SK-N-SH treated with all-trans-retinoic acid at 6 μM for 48 hours (cell line): ENCODE measurements at regions not wholly inside any gene's neighbourhood (a gene's known extent, or its start where the extent isn't known, plus 50 kb on each side); places are given as distances from the start of the nearest gene placed in this dataset.
A peak's percentile ranks its signal among the peaks of the same experiment; 100 is the strongest.
"Not testable (repeated sequence)": the region's sequence is repeated elsewhere in the genome, so short reads cannot be mapped to it uniquely, and the experiment has no call there.

ENCODE experiments used
- ATAC-seq: fragments of 200-7000 bp; cut with Tn5 transposase; 3 replicates; pipeline ENCODE4 v1.9.1; 2020; ENCODE audit warnings: mild to moderate bottlenecking, moderate library complexity
- CSDC2 ChIP-seq: fragments of 250-450 bp; sonication (Bioruptor Pico); IDR thresholded peaks from 2 replicates; pipeline ENCODE4 v1.5.0; 2020; ENCODE audit warnings: mild to moderate bottlenecking, moderate library complexity
- ESRRG ChIP-seq: fragments of 250-450 bp; sonication (Bioruptor Pico); IDR thresholded peaks from 2 replicates; pipeline ENCODE4 v1.6.1; 2021; ENCODE audit warnings: mild to moderate bottlenecking
- GLIS3 ChIP-seq: fragments of 250-450 bp; sonication (Bioruptor Pico); IDR thresholded peaks from 2 replicates; pipeline ENCODE4 v1.5.0; 2020; ENCODE audit warnings: mild to moderate bottlenecking, moderate library complexity
- ISL1 ChIP-seq: fragments of 250-450 bp; sonication (Bioruptor Pico); IDR thresholded peaks from 2 replicates; pipeline ENCODE4 v2.1.2; 2022; ENCODE audit warnings: mild to moderate bottlenecking, moderate library complexity
- OSR1 ChIP-seq: fragments of 250-450 bp; sonication (Bioruptor Pico); IDR thresholded peaks from 2 replicates; pipeline ENCODE4 v1.8.0; 2022; ENCODE audit warnings: moderate library complexity, mild to moderate bottlenecking, inconsistent platforms
- PPARA ChIP-seq: fragments of 250-450 bp; sonication (Bioruptor Pico); IDR thresholded peaks from 2 replicates; pipeline ENCODE4 v1.5.0; 2020; ENCODE audit warnings: mild to moderate bottlenecking, borderline replicate concordance
- RARB ChIP-seq: fragments of 250-450 bp; sonication (Bioruptor Pico); IDR thresholded peaks from 2 replicates; pipeline ENCODE4 v1.8.0; 2021; ENCODE audit warnings: mild to moderate bottlenecking, moderate library complexity
- SNAI2 ChIP-seq: fragments of 250-450 bp; sonication (Bioruptor Pico); IDR thresholded peaks from 2 replicates; pipeline ENCODE4 v1.5.0; 2020; ENCODE audit warnings: mild to moderate bottlenecking, moderate library complexity
- TOX ChIP-seq: fragments of 250-450 bp; sonication (Bioruptor Pico); IDR thresholded peaks from 2 replicates; pipeline ENCODE4 v1.8.0; 2021; ENCODE audit warnings: mild to moderate bottlenecking, moderate library complexity, borderline replicate concordance
- ZC3H10 ChIP-seq: fragments of 250-450 bp; sonication (Bioruptor Pico); IDR thresholded peaks from 2 replicates; pipeline ENCODE4 v1.5.1; 2021; ENCODE audit warnings: mild to moderate bottlenecking, moderate library complexity
- ZFP3 ChIP-seq: fragments of 250-450 bp; sonication (Bioruptor Pico); IDR thresholded peaks from 2 replicates; pipeline ENCODE4 v1.5.0; 2020; ENCODE audit warnings: mild to moderate bottlenecking, moderate library complexity
- ZFP30 ChIP-seq: fragments of 450-650 bp; formaldehyde crosslinking; IDR thresholded peaks from 2 replicates; pipeline ENCODE4 v1.5.0; 2022; ENCODE audit warnings: mild to moderate bottlenecking, moderate library complexity
- ZNF565 ChIP-seq: fragments of 450-650 bp; formaldehyde crosslinking; conservative IDR thresholded peaks from 2 replicates; pipeline ENCODE4 v1.5.0; 2020; ENCODE audit warnings: low read depth, mild to moderate bottlenecking, moderate library complexity
- ZNF70 ChIP-seq: fragments of 450-650 bp; formaldehyde crosslinking; IDR thresholded peaks from 2 replicates; pipeline ENCODE4 v1.5.0; 2020; ENCODE audit warnings: mild to moderate bottlenecking, moderate library complexity
- ZNF8 ChIP-seq: fragments of 450-650 bp; formaldehyde crosslinking; IDR thresholded peaks from 2 replicates; pipeline ENCODE4 v1.5.0; 2020; ENCODE audit warnings: mild to moderate bottlenecking, moderate library complexity
- TF ChIP-seq, protein P1 (sequence below): fragments of 250-450 bp; sonication (Bioruptor Pico); IDR thresholded peaks from 2 replicates; pipeline ENCODE4 v1.5.0; 2020; ENCODE audit warnings: mild to moderate bottlenecking, moderate library complexity
- TF ChIP-seq, protein P2 (sequence below): fragments of 250-450 bp; sonication (Bioruptor Pico); IDR thresholded peaks from 2 replicates; pipeline ENCODE4 v1.5.1; 2020; ENCODE audit warnings: low read depth, mild to moderate bottlenecking, moderate library complexity
- TF ChIP-seq, protein P3 (sequence below): fragments of 250-450 bp; sonication (Bioruptor Pico); IDR thresholded peaks from 2 replicates; pipeline ENCODE4 v1.5.1; 2021; ENCODE audit warnings: mild to moderate bottlenecking, moderate library complexity
- TF ChIP-seq, protein P4 (sequence below): fragments of 250-450 bp; sonication (Bioruptor Pico); IDR thresholded peaks from 2 replicates; pipeline ENCODE4 v1.8.0; 2021; ENCODE audit warnings: low read depth, mild to moderate bottlenecking, moderate library complexity, borderline replicate concordance

DNA sequence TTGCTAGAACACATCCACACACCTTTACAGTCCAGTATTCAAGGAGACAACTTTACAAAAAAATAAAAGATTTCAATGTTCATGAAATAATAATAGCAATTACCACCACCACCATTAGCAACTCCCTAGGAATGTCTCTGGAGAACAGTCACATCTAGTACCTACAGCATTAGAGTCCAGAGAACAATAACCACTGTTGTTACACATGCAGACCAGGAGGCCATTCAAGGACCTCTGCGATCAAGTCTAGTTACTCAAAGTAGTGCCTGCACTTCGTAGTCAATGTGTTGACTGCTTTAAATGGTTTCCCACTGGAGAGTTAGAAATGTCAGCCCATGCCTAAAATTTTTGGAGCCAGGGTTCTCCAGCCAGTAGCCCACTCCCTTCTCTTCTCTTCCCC, 244.4 kb downstream of the DEPDC1B start:
- TF ChIP-seq ZNF70 (no peak), ZFP3 (CRISPR knock-in tag) (no peak), RARB (CRISPR knock-in tag) (no peak), ESRRG (CRISPR knock-in tag) (no peak), PPARA (CRISPR knock-in tag) (no peak), SNAI2 (CRISPR knock-in tag) (no peak), ZC3H10 (CRISPR knock-in tag) (no peak), GLIS3 (CRISPR knock-in tag) (no peak), CSDC2 (CRISPR knock-in tag) (no peak), ISL1 (CRISPR knock-in tag) (no peak)
- TF ChIP-seq, protein P1, sequence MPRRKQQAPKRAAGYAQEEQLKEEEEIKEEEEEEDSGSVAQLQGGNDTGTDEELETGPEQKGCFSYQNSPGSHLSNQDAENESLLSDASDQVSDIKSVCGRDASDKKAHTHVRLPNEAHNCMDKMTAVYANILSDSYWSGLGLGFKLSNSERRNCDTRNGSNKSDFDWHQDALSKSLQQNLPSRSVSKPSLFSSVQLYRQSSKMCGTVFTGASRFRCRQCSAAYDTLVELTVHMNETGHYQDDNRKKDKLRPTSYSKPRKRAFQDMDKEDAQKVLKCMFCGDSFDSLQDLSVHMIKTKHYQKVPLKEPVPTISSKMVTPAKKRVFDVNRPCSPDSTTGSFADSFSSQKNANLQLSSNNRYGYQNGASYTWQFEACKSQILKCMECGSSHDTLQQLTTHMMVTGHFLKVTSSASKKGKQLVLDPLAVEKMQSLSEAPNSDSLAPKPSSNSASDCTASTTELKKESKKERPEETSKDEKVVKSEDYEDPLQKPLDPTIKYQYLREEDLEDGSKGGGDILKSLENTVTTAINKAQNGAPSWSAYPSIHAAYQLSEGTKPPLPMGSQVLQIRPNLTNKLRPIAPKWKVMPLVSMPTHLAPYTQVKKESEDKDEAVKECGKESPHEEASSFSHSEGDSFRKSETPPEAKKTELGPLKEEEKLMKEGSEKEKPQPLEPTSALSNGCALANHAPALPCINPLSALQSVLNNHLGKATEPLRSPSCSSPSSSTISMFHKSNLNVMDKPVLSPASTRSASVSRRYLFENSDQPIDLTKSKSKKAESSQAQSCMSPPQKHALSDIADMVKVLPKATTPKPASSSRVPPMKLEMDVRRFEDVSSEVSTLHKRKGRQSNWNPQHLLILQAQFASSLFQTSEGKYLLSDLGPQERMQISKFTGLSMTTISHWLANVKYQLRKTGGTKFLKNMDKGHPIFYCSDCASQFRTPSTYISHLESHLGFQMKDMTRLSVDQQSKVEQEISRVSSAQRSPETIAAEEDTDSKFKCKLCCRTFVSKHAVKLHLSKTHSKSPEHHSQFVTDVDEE, result no peak
- TF ChIP-seq, protein P2, sequence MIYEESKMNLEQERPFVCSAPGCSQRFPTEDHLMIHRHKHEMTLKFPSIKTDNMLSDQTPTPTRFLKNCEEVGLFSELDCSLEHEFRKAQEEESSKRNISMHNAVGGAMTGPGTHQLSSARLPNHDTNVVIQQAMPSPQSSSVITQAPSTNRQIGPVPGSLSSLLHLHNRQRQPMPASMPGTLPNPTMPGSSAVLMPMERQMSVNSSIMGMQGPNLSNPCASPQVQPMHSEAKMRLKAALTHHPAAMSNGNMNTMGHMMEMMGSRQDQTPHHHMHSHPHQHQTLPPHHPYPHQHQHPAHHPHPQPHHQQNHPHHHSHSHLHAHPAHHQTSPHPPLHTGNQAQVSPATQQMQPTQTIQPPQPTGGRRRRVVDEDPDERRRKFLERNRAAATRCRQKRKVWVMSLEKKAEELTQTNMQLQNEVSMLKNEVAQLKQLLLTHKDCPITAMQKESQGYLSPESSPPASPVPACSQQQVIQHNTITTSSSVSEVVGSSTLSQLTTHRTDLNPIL (CRISPR knock-in tag), result no peak
- no peak for ATAC-seq

DNA sequence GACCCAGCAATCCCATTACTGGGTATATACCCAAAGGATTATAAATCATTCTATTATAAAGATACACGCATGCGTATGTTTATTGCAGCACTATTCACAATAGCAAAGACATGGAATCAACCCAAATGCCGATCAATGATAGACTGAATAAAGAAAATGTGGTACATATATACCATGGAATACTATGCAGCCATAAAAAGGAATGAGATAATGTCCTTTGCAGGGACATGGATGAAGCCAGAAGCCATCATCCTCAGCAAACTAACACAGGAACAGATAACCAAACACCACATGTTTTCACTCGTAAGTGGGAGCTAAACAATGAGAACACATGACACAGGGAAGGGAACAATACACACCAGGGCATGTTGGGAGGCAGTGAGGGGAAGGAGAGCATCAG, 245.7 kb downstream of the DEPDC1B start:
- ATAC-seq, result not testable (repeated sequence)
- TF ChIP-seq ZNF8 (CRISPR knock-in tag), result peak; percentile 53; the same call in 1 of the 2 replicates

DNA sequence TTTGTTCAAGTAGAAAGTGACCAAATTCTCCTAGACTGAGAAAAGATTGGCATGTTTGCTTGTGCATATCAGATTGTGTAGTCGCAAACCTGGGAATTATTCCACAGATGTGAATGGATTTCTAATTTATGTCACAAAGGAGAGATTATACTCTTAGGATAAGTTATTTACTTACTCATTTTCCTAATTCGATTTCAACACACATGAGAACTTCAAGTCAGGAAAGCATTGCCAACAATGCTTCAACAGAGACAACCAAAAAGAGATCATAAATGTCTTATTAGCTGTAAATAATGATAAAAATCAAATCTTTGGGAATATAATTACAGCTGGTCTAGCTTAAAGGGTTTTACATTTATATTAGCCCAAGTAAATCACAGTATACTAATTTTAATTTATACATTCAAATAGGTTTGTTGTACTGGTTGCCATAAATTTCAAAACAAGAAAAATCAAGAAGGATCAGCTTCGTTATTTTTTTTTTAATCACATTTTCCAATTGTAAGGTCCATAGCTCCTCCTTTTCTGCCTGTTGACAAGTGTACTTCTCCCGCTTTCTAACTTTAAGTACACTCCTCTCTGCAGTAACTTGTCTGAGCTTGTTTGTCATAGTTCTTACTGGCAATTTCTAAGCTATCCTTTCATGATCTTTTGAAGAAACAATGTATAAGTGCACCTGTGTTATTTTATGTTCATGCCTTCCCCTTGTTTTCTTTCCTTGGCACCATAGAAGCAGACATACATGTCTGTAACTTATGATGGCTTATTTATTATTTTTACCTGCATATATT, 246.6 kb downstream of the DEPDC1B start:
- ATAC-seq, result no peak
- no peak for TF ChIP-seq TOX (CRISPR knock-in tag)
- TF ChIP-seq CSDC2 (CRISPR knock-in tag), result no peak
- TF ChIP-seq, protein P1, result no peak
- TF ChIP-seq ISL1 (CRISPR knock-in tag), result peak; percentile 73
- no peak for TF ChIP-seq ZNF565 (CRISPR knock-in tag)
- TF ChIP-seq ZC3H10 (CRISPR knock-in tag), result peak; percentile 83; the same call in 1 of the 2 replicates

DNA sequence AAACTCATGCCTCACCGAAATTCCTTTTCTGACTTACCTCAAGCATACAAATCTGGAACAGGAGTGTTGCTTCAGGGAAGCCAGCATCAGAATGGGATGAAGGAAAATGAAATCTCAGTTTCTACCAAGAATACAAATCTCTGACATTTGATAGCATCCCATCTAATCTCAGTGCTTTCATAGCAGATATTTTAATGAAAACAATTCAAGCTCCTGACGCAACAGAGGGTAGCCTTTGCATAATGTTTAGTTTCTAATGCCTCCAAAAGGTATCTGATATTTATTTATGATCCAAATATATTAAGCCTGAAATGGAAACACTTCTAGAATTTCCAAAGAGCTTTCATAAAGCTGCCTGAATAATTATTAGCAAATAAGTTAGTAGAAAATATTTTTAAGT, 251.4 kb downstream of the DEPDC1B start:
- TF ChIP-seq ZFP30 (CRISPR knock-in tag) (no peak), PPARA (CRISPR knock-in tag) (no peak), ZFP3 (CRISPR knock-in tag) (no peak), ESRRG (CRISPR knock-in tag) (no peak), ZNF8 (CRISPR knock-in tag) (no peak), ZNF565 (CRISPR knock-in tag) (no peak), OSR1 (CRISPR knock-in tag) (no peak)
- TF ChIP-seq, protein P3, sequence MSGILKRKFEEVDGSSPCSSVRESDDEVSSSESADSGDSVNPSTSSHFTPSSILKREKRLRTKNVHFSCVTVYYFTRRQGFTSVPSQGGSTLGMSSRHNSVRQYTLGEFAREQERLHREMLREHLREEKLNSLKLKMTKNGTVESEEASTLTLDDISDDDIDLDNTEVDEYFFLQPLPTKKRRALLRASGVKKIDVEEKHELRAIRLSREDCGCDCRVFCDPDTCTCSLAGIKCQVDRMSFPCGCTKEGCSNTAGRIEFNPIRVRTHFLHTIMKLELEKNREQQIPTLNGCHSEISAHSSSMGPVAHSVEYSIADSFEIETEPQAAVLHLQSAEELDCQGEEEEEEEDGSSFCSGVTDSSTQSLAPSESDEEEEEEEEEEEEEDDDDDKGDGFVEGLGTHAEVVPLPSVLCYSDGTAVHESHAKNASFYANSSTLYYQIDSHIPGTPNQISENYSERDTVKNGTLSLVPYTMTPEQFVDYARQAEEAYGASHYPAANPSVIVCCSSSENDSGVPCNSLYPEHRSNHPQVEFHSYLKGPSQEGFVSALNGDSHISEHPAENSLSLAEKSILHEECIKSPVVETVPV (CRISPR knock-in tag), result no peak
- TF ChIP-seq, protein P1, result no peak
- TF ChIP-seq, protein P4, sequence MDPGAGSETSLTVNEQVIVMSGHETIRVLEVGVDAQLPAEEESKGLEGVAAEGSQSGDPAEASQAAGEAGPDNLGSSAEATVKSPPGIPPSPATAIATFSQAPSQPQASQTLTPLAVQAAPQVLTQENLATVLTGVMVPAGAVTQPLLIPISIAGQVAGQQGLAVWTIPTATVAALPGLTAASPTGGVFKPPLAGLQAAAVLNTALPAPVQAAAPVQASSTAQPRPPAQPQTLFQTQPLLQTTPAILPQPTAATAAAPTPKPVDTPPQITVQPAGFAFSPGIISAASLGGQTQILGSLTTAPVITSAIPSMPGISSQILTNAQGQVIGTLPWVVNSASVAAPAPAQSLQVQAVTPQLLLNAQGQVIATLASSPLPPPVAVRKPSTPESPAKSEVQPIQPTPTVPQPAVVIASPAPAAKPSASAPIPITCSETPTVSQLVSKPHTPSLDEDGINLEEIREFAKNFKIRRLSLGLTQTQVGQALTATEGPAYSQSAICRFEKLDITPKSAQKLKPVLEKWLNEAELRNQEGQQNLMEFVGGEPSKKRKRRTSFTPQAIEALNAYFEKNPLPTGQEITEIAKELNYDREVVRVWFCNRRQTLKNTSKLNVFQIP (CRISPR knock-in tag), result no peak
- no peak for ATAC-seq
